CD4-positive, alpha-beta T cell (primary cell): ENCODE measurements at regions not wholly inside any gene's neighbourhood (a gene's known extent, or its start where the extent isn't known, plus 50 kb on each side); places are given as distances from the start of the nearest gene placed in this dataset.

Experiments
- ATAC-seq: fragments of 200-7000 bp; cut with Tn5 transposase; one replicate; pipeline ENCODE4 v1.10.0; 2022; ENCODE audit warnings: mild to moderate bottlenecking; ENCODE audit not compliant: poor library complexity
- CTCF ChIA-PET: fragments of 350-600 bp; sonication (Branson Sonifier 250); formaldehyde crosslinking; loops from one replicate; lab custom pipeline; 2021; ENCODE audit warnings: antibody characterized with exemption, inconsistent platforms; lab: Charles Lee
- POLR2A ChIA-PET: fragments of 350-600 bp; sonication (Branson Sonifier 250); formaldehyde crosslinking; loops from one replicate; lab custom pipeline; 2021; ENCODE audit warnings: antibody characterized with exemption, inconsistent platforms; lab: Charles Lee
- DNase-seq, 14 experiments: peaks; one replicate each; pipeline ENCODE4 v3.0.0-alpha.2; 2013 to 2020; ENCODE audit warnings: mixed read lengths in 2 of 14
- H3K27ac ChIP-seq, 2 donors: one replicate each; pipeline versions ENCODE4 v1.5.1 to v1.7.0; 2013; ENCODE audit warnings: low read length in 2 of 2, low read depth in 1 of 2, mild to moderate bottlenecking in 1 of 2
- H3K27me3 ChIP-seq, 2 experiments: 1 replicate in 1 of 2; 2 replicates in 1 of 2; pipeline versions ENCODE4 v1.6.1 to v1.7.0; 2013; ENCODE audit warnings: low read length in 2 of 2, control low read depth in 1 of 2, mild to moderate bottlenecking in 1 of 2, moderate library complexity in 1 of 2; ENCODE audit not compliant: insufficient read depth in 2 of 2, control insufficient read depth in 1 of 2
- H3K36me3 ChIP-seq: one replicate; pipeline ENCODE4 v1.6.1; 2013; ENCODE audit warnings: low read length, control low read depth; ENCODE audit not compliant: insufficient read depth
- H3K4me1 ChIP-seq: one replicate; pipeline ENCODE4 v1.6.1; 2013; ENCODE audit warnings: low read length, control low read depth; ENCODE audit not compliant: insufficient read depth
- H3K4me3 ChIP-seq: one replicate; pipeline ENCODE4 v1.5.1; 2013; ENCODE audit warnings: mild to moderate bottlenecking, low read length, moderate library complexity
- H3K9me3 ChIP-seq, 2 experiments: 1 replicate in 1 of 2; 2 replicates in 1 of 2; pipeline versions ENCODE4 v1.6.1 to v1.7.0; 2013; ENCODE audit warnings: low read length in 2 of 2, mild to moderate bottlenecking in 2 of 2, control low read depth in 1 of 2, moderate library complexity in 1 of 2; ENCODE audit not compliant: control insufficient read depth in 1 of 2, insufficient read depth in 1 of 2
- H3K27ac Mint-ChIP-seq: one replicate; pipeline ENCODE4 v1.8.0; 2020; ENCODE audit warnings: mixed read lengths
- H3K27me3 Mint-ChIP-seq: one replicate; pipeline ENCODE4 v1.8.0; 2021; ENCODE audit warnings: mixed read lengths
- H3K36me3 Mint-ChIP-seq: one replicate; pipeline ENCODE4 v1.8.0; 2021; ENCODE audit warnings: low read depth, mixed read lengths
- H3K4me1 Mint-ChIP-seq: one replicate; pipeline ENCODE4 v1.8.0; 2021; ENCODE audit warnings: low read depth, mixed read lengths
- H3K4me3 Mint-ChIP-seq: one replicate; pipeline ENCODE4 v1.8.0; 2020; ENCODE audit warnings: mild to moderate bottlenecking, mixed read lengths
- H3K9me3 Mint-ChIP-seq: one replicate; pipeline ENCODE4 v1.8.0; 2020; ENCODE audit warnings: mixed read lengths
- intact Hi-C, 2 experiments: fragments of 100-400 bp; cut with DNase I in 1 of 2; cut with micrococcal nuclease in 1 of 2; formaldehyde crosslinking; loops; one replicate each; pipeline versions ENCODE4 v1.15.1 to v1.9.0; 2023 to 2025; cut with DNase I, micrococcal nuclease
- TF ChIP-seq, protein P1 (sequence below): fragments of 200-600 bp; IDR thresholded peaks from one replicate; pipeline ENCODE4 v1.8.0; 2022; ENCODE audit warnings: antibody characterized with exemption, mild to moderate bottlenecking

DNA sequence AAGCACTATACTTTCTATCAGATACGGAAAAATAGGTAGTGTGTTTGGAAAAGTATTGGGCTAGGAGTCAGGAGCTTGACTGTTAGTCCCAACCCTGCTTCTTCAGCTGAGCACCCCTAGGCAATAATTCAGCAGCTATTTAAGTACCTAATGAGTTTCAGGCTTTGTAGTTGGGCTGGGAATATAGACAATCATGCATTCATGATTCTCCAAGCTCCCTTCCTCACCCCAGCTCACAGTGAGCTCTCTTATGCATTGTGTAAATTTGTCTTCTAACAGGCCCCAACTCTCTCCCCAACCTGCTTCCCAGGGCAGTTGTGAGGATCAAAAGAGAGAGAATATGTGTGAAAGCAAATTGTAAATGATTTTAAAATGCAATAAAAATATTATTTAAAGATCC lies 201.2 kb downstream of the MSX2 start:
- Histone ChIP-seq H3K9me3 (no peaks in the 10 kb centered on the region), H3K4me3 (no peak overlapping the region), H3K27me3 (peaks cover 0 to 3% of the 10 kb centered on the region in 2 experiments), H3K36me3 (no peaks in the 10 kb centered on the region), H3K27ac (no peak overlapping the region), H3K4me1 (no peaks in the 10 kb centered on the region)
- TF ChIP-seq, protein P1, sequence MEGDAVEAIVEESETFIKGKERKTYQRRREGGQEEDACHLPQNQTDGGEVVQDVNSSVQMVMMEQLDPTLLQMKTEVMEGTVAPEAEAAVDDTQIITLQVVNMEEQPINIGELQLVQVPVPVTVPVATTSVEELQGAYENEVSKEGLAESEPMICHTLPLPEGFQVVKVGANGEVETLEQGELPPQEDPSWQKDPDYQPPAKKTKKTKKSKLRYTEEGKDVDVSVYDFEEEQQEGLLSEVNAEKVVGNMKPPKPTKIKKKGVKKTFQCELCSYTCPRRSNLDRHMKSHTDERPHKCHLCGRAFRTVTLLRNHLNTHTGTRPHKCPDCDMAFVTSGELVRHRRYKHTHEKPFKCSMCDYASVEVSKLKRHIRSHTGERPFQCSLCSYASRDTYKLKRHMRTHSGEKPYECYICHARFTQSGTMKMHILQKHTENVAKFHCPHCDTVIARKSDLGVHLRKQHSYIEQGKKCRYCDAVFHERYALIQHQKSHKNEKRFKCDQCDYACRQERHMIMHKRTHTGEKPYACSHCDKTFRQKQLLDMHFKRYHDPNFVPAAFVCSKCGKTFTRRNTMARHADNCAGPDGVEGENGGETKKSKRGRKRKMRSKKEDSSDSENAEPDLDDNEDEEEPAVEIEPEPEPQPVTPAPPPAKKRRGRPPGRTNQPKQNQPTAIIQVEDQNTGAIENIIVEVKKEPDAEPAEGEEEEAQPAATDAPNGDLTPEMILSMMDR, result no peak
- intact Hi-C loops, result no loop called here
- Mint-ChIP-seq H3K36me3 (no peaks in the 10 kb centered on the region), H3K4me1 (no peaks in the 10 kb centered on the region), H3K4me3 (no peak overlapping the region), H3K9me3 (no peaks in the 10 kb centered on the region), H3K27ac (no peak overlapping the region), H3K27me3 (peaks cover 8% of the 10 kb centered on the region)
- ATAC-seq, result no peak
- CTCF ChIA-PET, result no interaction called here
- POLR2A ChIA-PET, result no interaction called here
- no peak for DNase-seq

DNA sequence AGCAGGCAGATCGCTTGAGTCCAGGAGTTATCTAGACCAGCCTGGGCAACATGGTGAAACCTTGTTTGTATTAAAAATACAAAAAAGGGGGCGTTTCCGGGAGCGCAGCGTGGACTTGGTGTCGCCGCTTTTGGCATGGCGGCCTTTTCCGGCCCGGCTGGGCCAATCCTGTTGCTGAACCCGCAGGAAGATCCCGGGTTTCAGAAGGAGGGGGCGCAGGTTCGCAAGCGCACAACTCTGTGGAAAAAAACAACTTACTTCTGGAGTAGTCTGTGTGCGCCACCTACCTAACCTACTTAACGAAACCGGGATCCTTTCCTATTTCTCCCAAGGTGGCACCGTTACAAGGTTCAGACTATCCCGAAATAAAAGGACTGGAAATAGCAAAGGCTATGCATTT lies 198.6 kb downstream of the MSX2 start:
- DNase-seq, result no peak
- Histone ChIP-seq H3K4me3 (no peak overlapping the region), H3K9me3 (no peaks in the 10 kb centered on the region), H3K4me1 (no peaks in the 10 kb centered on the region), H3K36me3 (no peaks in the 10 kb centered on the region), H3K27ac (no peak overlapping the region), H3K27me3 (peaks cover 0 to 3% of the 10 kb centered on the region in 2 experiments)
- Mint-ChIP-seq H3K4me1 (no peaks in the 10 kb centered on the region), H3K36me3 (no peaks in the 10 kb centered on the region), H3K4me3 (no peak overlapping the region), H3K9me3 (no peaks in the 10 kb centered on the region), H3K27ac (no peak overlapping the region), H3K27me3 (peaks cover 17% of the 10 kb centered on the region)
- TF ChIP-seq, protein P1, result no peak
- ChIA-PET POLR2A (no interaction called here), CTCF (no interaction called here)
- intact Hi-C loops, result no loop called here
- no peak for ATAC-seq

DNA sequence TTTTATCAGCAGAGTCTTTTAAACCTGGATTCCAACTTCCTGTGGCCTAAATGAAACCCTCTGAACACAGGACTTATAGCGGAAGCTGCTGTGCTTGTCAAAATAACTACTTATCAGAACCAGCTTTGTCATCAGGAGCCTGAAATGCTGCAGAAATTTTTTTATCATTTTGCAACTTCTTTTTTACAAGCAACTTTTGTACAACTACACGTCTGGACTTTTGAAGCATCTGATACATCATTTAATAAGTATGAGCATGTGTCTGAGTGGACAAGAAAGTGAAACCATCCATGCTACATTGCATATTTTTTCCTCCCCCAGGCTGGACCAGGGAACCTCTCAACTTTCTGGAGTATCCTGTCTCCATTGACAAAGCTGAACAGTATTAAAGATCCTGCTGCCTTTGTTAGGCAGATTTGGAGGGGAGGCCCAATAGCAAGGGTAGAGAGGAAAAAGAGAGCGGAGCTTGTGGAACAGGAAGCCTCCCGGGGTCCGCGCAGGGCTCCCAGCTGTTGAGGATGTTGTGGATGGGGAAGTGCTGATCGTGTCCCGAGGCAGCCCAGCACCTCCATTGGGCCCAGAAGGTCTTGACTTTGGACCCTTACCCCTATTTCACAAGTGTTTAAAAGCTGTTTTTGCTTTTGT lies 196.6 kb downstream of the MSX2 start:
- Mint-ChIP-seq H3K27ac (no peak overlapping the region), H3K27me3 (peaks cover 17% of the 10 kb centered on the region), H3K4me3 (no peak overlapping the region), H3K9me3 (no peaks in the 10 kb centered on the region), H3K36me3 (no peaks in the 10 kb centered on the region), H3K4me1 (no peaks in the 10 kb centered on the region)
- ChIA-PET CTCF (no interaction called here), POLR2A (no interaction called here)
- Histone ChIP-seq H3K27me3 (peaks cover 0 to 3% of the 10 kb centered on the region in 2 experiments), H3K27ac (no peak overlapping the region), H3K36me3 (no peaks in the 10 kb centered on the region), H3K4me1 (no peaks in the 10 kb centered on the region), H3K4me3 (no peak overlapping the region), H3K9me3 (no peaks in the 10 kb centered on the region)
- TF ChIP-seq, protein P1, result no peak
- no peak for ATAC-seq
- no peak for DNase-seq
- intact Hi-C loops, result no loop called here
